Endothelial cell of umbilical vein (primary cell): ENCODE measurements at regions not wholly inside any gene's neighbourhood (a gene's known extent, or its start where the extent isn't known, plus 50 kb on each side); places are given as distances from the start of the nearest gene placed in this dataset.

Experiments used
- BruUV-seq: library from RNA; stranded (reverse); fragments of 400-500 nt; replicated peaks from 2 replicates; lab custom pipeline; 2021; lab: Mats Ljungman, UMichigan
- CTCF ChIA-PET: fragments of 300-600, 350-600 bp; sonication (Branson Sonifier 250); formaldehyde crosslinking; loops from one replicate; lab custom pipeline; 2021; ENCODE audit warnings: antibody characterized with exemption, inconsistent platforms; lab: Charles Lee
- POLR2A ChIA-PET: fragments of 300-600, 350-600 bp; sonication (Branson Sonifier 250); formaldehyde crosslinking; loops from one replicate; lab custom pipeline; 2021; ENCODE audit warnings: antibody characterized with exemption, inconsistent platforms; lab: Charles Lee
- DNase-seq: peaks from one replicate; pipeline ENCODE4 v3.0.0-alpha.2; 2011; ENCODE audit warnings: low read depth, low spot score
- FAIRE-seq: peaks from 2 replicates; lab custom pipeline; 2011; peaks lifted over from hg19 to GRCh38; lab: Jason Lieb, UNC
- H2AFZ ChIP-seq: 2 replicates; pipeline ENCODE4 v1.6.0; 2012; ENCODE audit warnings: low read depth, low read length, control low read depth, inconsistent platforms
- H3K27ac ChIP-seq: 2 replicates; pipeline ENCODE4 v1.5.1; 2011; ENCODE audit warnings: low read depth, mild to moderate bottlenecking, control low read depth, low read length, moderate library complexity; ENCODE audit not compliant: insufficient read depth
- H3K27me3 ChIP-seq, 2 experiments: 2 replicates each; pipeline versions ENCODE4 v1.6.0 to v1.6.1; 2011; ENCODE audit warnings: low read length in 2 of 2, mixed read lengths in 1 of 2; ENCODE audit not compliant: control insufficient read depth in 2 of 2, insufficient read depth in 2 of 2
- H3K36me3 ChIP-seq, 2 experiments: 2 replicates in 1 of 2; 3 replicates in 1 of 2; pipeline ENCODE4 v1.5.1; 2011; ENCODE audit warnings: low read length in 2 of 2, mild to moderate bottlenecking in 1 of 2, moderate library complexity in 1 of 2; ENCODE audit not compliant: control insufficient read depth in 2 of 2, insufficient read depth in 2 of 2; ENCODE audit errors: extremely low read depth in 1 of 2
- H3K4me1 ChIP-seq: 3 replicates; pipeline ENCODE4 v1.5.1; 2011; ENCODE audit warnings: mild to moderate bottlenecking, low read length; ENCODE audit not compliant: control insufficient read depth, insufficient read depth; ENCODE audit errors: extremely low read depth
- H3K4me2 ChIP-seq: 2 replicates; pipeline ENCODE4 v1.6.1; 2011; ENCODE audit warnings: low read length, control low read depth, mixed read lengths; ENCODE audit not compliant: insufficient read depth
- H3K4me3 ChIP-seq, 3 experiments: fragments of 200-600 bp in 1 of 3; sonication (generic), shearing (Covaris generic) in 1 of 3; replicated peaks in 1 of 3; 2 replicates each; pipeline ENCODE4 v1.5.1; 2011 to 2016; ENCODE audit warnings: control low read depth in 3 of 3, low read length in 3 of 3, mild to moderate bottlenecking in 2 of 3, inconsistent platforms in 1 of 3, low read depth in 1 of 3, moderate library complexity in 1 of 3; ENCODE audit not compliant: insufficient read depth in 1 of 3
- H3K79me2 ChIP-seq: 2 replicates; pipeline ENCODE4 v1.6.0; 2012; ENCODE audit warnings: low read length, inconsistent platforms; ENCODE audit not compliant: control insufficient read depth, insufficient read depth
- H3K9ac ChIP-seq: replicated peaks from 2 replicates; pipeline ENCODE3; 2011; ENCODE audit warnings: low read length, control low read depth; ENCODE audit not compliant: insufficient read depth; ENCODE audit errors: extremely low read depth
- H3K9me1 ChIP-seq: replicated peaks from 3 replicates; pipeline ENCODE4 v1.6.0; 2011; ENCODE audit warnings: mild to moderate bottlenecking, low read length; ENCODE audit not compliant: control insufficient read depth, insufficient read depth; ENCODE audit errors: extremely low read depth
- H3K9me3 ChIP-seq: replicated peaks from 2 replicates; pipeline ENCODE4 v1.5.1; 2012; ENCODE audit warnings: low read length, inconsistent platforms; ENCODE audit not compliant: control insufficient read depth, insufficient read depth
- H4K20me1 ChIP-seq: replicated peaks from 2 replicates; pipeline ENCODE3; 2011; ENCODE audit warnings: mild to moderate bottlenecking, low read length; ENCODE audit not compliant: control insufficient read depth, insufficient read depth; ENCODE audit errors: extremely low read depth
- EZH2 ChIP-seq: IDR thresholded peaks from 2 replicates; pipeline ENCODE4 v1.6.1; 2012; ENCODE audit warnings: borderline replicate concordance, low read depth, mild to moderate bottlenecking, moderate library complexity, low read length, inconsistent platforms; ENCODE audit not compliant: severe bottlenecking
- FOS ChIP-seq: IDR thresholded peaks from 2 replicates; pipeline ENCODE4 v1.6.1; 2011; ENCODE audit warnings: mild to moderate bottlenecking, low read length, moderate library complexity, borderline replicate concordance; ENCODE audit not compliant: insufficient read depth
- GATA2 ChIP-seq: IDR thresholded peaks from 2 replicates; pipeline ENCODE4 v1.7.0; 2011; ENCODE audit warnings: low read depth, mild to moderate bottlenecking, moderate library complexity, mixed read lengths, low read length; ENCODE audit not compliant: insufficient read length, insufficient read depth
- JUN ChIP-seq: IDR thresholded peaks from 2 replicates; pipeline ENCODE4 v1.6.1; 2011; ENCODE audit warnings: borderline replicate concordance, low read depth; ENCODE audit not compliant: insufficient read length, insufficient read depth
- MYC ChIP-seq: IDR thresholded peaks from one replicate; pipeline ENCODE4 v1.6.1; 2011; ENCODE audit warnings: mild to moderate bottlenecking, low read depth, low read length
- POLR2A ChIP-seq: IDR thresholded peaks from 2 replicates; pipeline ENCODE4 v1.6.1; 2012; ENCODE audit warnings: low read depth, mild to moderate bottlenecking, control low read depth, low read length
- POLR2AphosphoS5 ChIP-seq: IDR thresholded peaks from 2 replicates; pipeline ENCODE4 v1.6.1; 2012; ENCODE audit warnings: low read depth, mild to moderate bottlenecking, control low read depth, low read length, moderate library complexity; ENCODE audit not compliant: insufficient read depth
- dilution Hi-C: fragments of 300-500 bp; cut with MboI; formaldehyde crosslinking; loops from one replicate; pipeline ENCODE4 v1.15.0; 2019; ENCODE audit warnings: low sequenced_read_pairs; ENCODE audit not compliant: extremely low pct_ligation_motif_present
- intact Hi-C: fragments of 100-400 bp; cut with micrococcal nuclease; formaldehyde crosslinking; loops from one replicate; pipeline ENCODE4 v1.10.0; 2022
- TF ChIP-seq, protein P1 (sequence below): IDR thresholded peaks from 2 replicates; pipeline ENCODE4 v1.6.1; 2011; ENCODE audit not compliant: insufficient read depth, insufficient read length
- TF ChIP-seq, protein P2 (sequence below), 2 donors: IDR thresholded peaks; 1 replicate in 1 of 2; 2 replicates in 1 of 2; pipeline ENCODE4 v1.5.1; 2011; ENCODE audit warnings: low read length in 2 of 2, mild to moderate bottlenecking in 2 of 2, moderate library complexity in 2 of 2, control low read depth in 1 of 2, inconsistent platforms in 1 of 2, low read depth in 1 of 2; ENCODE audit not compliant: insufficient read depth in 1 of 2; ENCODE audit errors: extremely low read depth in 1 of 2

DNA sequence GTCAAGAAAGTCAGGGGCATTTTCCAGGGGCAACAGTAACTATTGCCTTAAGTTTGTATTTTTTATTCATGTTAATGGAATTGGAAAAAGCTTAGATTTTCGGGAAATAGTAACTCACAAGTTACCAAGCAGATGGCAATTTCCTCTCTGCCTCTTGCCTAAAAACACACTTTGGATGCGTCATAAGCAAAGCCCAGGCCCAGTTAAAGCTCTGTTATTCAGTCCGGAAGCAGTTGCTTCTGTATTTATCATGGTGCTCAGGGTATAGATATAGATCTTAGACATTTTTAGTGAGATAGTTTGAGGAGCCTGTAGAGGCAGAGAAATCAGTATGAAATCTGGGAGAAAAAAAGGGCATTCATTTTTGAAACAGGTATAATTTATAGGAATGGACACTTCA, 260.3 kb upstream of the TNC start:
- Histone ChIP-seq H3K4me3 (no peak overlapping the region), H2AFZ (no peak overlapping the region), H3K9me3 (no peaks in the 10 kb centered on the region), H3K4me1 (no peaks in the 10 kb centered on the region), H3K79me2 (no peaks in the 10 kb centered on the region), H3K36me3 (no peaks in the 10 kb centered on the region), H3K9ac (no peak overlapping the region), H3K9me1 (no peaks in the 10 kb centered on the region), H4K20me1 (no peaks in the 10 kb centered on the region), H3K4me2 (no peak overlapping the region), H3K27ac (no peak overlapping the region), H3K27me3 (no peaks in the 10 kb centered on the region)
- FAIRE-seq: no peak
- intact Hi-C loops (no loop called here), dilution Hi-C loops (no loop called here)
- BruUV-seq: no TSS peak
- POLR2A ChIA-PET: no interaction called here
- CTCF ChIA-PET: no interaction called here
- DNase-seq: no peak
- TF ChIP-seq POLR2A: no peak
- TF ChIP-seq, protein P1, sequence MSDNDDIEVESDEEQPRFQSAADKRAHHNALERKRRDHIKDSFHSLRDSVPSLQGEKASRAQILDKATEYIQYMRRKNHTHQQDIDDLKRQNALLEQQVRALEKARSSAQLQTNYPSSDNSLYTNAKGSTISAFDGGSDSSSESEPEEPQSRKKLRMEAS: no peak
- TF ChIP-seq JUN: no peak
- no peak for TF ChIP-seq EZH2
- no peak for TF ChIP-seq POLR2AphosphoS5
- TF ChIP-seq MYC: no peak
- TF ChIP-seq, protein P2, sequence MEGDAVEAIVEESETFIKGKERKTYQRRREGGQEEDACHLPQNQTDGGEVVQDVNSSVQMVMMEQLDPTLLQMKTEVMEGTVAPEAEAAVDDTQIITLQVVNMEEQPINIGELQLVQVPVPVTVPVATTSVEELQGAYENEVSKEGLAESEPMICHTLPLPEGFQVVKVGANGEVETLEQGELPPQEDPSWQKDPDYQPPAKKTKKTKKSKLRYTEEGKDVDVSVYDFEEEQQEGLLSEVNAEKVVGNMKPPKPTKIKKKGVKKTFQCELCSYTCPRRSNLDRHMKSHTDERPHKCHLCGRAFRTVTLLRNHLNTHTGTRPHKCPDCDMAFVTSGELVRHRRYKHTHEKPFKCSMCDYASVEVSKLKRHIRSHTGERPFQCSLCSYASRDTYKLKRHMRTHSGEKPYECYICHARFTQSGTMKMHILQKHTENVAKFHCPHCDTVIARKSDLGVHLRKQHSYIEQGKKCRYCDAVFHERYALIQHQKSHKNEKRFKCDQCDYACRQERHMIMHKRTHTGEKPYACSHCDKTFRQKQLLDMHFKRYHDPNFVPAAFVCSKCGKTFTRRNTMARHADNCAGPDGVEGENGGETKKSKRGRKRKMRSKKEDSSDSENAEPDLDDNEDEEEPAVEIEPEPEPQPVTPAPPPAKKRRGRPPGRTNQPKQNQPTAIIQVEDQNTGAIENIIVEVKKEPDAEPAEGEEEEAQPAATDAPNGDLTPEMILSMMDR (IDR thresholded peaks at IDR 0.05; ENCODE audit: extremely low read depth in 1 of 2, insufficient read depth in 1 of 2, low read depth in 1 of 2, low read length in 2 of 2): no peak
- TF ChIP-seq GATA2: no peak
- TF ChIP-seq FOS: no peak
